GM18858 (cell line): ENCODE measurements at regions not wholly inside any gene's neighbourhood (a gene's known extent, or its start where the extent isn't known, plus 50 kb on each side); places are given as distances from the start of the nearest gene placed in this dataset.

Experiments
- ATAC-seq: cut with Tn5 transposase; IDR thresholded peaks from one replicate; pipeline ENCODE4 v1.9.1; 2021; ENCODE audit not compliant: unreplicated experiment

DNA sequence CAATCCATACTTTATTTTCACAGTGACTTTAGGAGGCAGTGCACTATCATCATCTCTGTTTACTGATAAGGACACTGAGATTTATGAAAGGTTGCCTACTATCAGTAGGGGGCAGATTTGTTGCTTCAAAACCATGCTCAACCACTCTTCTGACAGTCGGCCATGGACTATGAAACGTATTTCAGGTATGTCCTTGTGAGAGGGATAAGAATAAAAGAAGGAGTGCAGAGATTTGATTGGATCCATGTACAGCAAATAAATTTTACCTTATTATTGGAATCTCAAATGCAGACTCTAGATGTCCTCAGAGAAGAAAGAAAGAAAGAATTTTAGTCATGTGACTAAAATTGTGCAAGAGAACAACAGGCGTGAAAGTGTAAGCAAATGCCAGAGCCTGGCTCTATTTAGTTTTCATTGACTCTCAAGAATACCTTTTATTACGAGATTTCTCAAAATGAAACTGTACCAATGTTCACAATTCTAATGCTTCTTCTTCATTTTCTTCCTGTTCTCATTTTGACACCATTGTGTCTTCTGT lies 296.6 kb upstream of the RASA1 start:
- peak; percentile 57 for ATAC-seq

- no peak for ATAC-seq
Measured at GRCh38 chr5:86974955-86975354, 292.7 kb upstream of the RASA1 start.

DNA sequence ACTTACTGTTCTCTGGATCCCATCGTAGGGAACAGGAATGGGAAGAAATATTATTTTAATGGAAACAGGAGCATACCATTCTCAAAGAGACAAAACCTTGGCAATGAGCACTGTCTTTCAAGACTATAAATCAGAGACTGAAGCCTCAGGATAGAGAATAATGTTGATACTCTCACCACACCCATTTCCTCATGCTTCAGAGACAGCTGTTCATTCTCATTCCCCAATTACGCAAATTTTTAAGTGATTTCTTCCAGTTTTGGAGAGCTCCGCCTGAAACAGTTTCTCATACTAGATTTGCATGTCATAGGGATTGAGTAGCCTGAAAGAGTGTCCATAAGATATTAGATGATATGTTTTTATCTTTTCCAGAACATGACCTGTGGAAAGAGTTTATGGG lies 290.5 kb upstream of the RASA1 start:
- ATAC-seq, result no peak

GRCh38 chr5:86977808-86978207 lies 289.9 kb upstream of the RASA1 start:
- ATAC-seq, result no peak

DNA sequence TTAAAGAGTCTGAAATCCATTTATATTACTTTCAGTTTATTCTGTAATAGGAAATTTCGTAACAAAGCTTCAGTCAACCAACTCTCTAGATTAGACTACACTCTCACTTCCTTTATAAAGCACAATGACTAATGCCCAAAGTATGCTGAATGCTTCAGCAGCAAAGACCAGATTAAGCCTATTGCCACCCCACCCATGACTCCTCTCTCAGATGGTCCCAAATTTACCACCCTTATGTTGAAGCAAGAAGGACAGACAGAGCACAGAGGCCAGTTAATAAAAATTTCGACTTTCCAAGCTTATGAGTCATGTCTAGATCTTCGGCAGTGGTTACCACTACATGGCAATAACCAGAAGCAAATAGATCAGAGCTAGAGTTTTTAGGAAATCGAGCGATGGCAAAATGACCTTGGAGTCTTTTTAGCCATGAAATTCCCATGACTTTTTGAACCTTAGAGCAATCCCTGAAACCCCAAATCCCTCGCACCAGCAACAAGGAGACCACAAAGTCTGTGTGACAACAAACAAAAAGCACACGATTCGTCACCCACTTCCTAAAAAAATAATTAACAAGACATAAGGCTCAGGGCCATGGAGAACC lies 287.8 kb upstream of the RASA1 start:
- peak; percentile 67 for ATAC-seq

- ATAC-seq, result no peak
Measured at GRCh38 chr5:86981898-86982297, 285.8 kb upstream of the RASA1 start.

DNA sequence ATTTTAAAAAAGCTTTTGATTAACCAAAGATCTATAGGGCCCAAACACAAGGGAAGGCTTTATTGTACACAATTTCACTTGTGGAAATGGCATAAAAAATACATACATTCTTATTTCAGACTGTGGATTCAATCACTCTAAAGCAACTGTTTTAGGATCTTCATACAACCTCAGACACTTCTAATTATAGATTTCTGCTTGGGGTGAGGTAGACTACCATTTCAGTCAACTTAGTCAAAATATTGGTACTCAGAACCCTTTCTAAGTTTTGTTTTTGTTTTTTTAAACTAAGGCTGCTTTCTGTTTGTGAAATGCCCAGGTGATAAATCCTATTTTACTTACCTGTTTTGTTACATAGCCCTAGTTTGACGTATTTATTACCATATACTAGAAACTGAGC lies 284.5 kb upstream of the RASA1 start:
- ATAC-seq, result no peak

DNA sequence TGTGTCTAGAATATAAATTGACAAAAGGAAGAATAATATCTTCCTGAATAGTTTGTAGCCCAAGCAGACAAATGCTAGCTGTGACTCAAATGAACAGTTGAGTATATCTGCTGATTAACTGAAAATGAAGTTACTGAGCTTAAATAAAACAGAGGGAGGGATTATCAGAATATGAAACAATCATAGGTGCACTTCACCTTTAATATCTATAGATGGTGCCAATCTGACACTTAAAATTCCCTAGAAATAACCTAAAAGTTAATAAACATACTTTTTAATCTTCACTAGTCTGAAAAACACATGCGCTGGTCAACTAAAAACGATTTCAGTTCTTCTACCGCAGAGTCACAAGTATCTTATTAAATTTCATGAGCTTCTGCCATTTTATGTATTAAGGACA lies 280.8 kb upstream of the RASA1 start:
- no peak for ATAC-seq

GRCh38 chr5:86997516-86997915 lies 270.2 kb upstream of the RASA1 start:
- no peak for ATAC-seq

GRCh38 chr5:86999951-87000350 lies 267.7 kb upstream of the RASA1 start:
- ATAC-seq, result no peak

- no peak for ATAC-seq
Measured at GRCh38 chr5:87002485-87002884, 265.2 kb upstream of the RASA1 start.

DNA sequence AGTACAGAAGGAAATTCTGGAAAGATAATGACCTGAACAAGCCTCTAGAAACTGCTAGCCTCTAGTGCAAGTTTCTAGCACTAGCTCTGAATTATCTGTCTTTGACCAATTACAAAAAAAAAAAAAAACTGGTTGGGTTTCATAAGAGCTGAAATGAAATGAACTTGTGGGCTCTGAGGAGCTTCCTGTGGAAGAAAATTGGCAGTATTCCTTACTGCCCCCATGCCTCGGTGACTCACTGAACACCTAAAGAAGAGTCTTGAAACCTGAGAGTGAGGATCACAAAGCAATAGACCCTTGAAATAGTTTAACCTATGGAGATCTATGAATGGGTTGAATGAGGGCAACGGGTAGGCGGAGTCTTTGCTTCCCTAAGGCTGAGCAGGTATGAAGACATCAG lies 263.6 kb upstream of the RASA1 start:
- no peak for ATAC-seq

- ATAC-seq, result no peak
Measured at GRCh38 chr5:87007737-87008136, 259.9 kb upstream of the RASA1 start.

DNA sequence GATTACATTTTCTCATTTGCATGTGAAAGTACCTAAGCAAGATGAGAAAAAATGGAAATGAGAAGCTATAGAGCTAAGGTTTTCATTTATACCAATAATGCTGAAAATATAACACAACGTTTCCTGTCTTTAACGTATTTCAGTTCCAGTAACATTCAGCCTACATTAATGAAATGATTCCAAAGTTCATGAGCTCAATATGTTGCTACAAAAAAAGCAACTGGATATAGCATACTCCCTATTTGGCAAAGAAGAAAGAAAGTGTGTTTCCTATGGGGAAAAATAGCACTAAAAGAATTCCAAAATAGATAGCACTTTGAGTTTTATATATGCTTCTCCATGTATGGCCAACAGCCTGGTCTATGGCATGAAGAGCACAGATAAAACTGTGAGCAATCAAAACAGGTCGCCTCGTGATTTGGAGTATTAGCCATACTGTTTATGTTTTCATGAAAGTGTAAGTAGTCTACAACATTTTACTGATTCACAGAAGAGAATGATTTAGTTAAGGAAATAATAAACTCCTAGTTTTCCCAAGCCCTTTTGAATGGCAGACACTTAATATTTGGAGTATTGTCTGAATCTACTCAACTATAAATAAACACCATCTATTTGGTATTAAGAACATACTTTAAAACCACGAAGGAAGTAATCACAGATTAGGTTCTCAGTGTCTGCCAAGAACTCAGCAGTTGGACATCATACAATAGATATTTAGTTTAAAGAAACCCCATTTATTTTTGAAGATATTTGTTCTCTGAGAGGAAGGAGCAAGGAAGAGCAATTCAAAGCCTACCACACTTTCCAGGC lies 258.7 kb upstream of the RASA1 start:
- ATAC-seq, result no peak

GRCh38 chr5:87010736-87011135 lies 256.9 kb upstream of the RASA1 start:
- ATAC-seq, result no peak

DNA sequence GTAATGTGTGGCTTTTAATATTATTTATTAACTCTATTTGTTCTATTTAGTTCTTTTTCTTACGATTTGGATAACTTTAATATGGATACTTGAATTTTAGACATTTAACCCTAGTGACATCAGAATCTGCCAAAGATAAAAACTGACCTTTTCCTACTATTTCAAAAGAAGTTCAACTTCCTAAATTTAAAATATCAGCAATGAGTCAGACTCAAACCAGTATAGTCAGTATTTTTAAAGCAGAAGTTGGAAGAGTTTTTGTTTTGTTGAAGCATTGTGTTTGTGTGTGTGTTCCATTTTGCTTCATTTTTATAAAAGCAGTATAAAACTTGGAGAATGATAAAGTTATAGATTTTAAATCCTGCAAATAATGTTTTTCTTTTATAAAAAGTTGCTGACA lies 251.8 kb upstream of the RASA1 start:
- ATAC-seq, result no peak

- ATAC-seq, result peak; percentile 94
Measured at GRCh38 chr5:87020099-87020934, 247.4 kb upstream of the RASA1 start.

- no peak for ATAC-seq
Measured at GRCh38 chr5:87022415-87022814, 245.3 kb upstream of the RASA1 start.

- ATAC-seq, result no peak
Measured at GRCh38 chr5:87027570-87027969, 240.1 kb upstream of the RASA1 start.

DNA sequence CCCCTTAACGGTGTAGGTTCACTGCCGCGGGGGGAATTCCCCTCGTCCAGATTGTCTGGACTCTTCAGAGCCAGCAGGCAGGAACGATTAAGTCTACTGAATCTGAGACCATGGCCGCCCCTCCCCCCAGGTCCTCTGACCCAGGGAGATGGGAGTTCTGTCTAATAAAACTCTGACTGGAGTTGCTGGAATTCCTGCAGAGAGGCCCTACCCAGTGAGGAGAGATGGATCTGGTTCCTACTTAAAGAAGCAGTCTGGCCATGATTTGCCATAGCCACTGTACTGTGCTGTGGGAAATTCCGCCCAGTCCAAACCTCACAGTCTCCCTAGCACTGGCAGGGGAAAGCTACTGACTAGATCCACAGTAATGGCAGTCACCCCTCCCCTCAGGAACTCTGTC lies 237.7 kb upstream of the RASA1 start:
- no peak for ATAC-seq

DNA sequence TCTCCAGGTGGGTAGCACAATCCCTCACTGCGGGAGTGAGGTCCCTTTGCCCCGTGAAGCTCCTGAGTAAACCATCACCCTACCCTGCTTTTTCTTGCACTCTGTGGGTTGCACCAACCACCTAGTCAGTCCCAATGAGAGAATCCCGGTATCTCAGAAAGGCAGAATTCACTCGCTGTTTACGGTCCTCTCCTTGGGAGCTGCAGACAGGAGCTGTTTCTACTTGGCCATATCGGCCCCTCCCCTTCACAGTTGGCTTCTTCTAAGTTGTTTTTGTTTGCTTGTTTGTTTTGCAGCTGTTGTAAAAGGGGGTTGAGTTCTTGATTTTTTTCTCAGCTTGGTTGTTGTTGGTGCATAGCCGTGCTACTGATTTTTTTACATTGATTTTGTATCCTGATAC lies 237.0 kb upstream of the RASA1 start:
- ATAC-seq, result no peak

DNA sequence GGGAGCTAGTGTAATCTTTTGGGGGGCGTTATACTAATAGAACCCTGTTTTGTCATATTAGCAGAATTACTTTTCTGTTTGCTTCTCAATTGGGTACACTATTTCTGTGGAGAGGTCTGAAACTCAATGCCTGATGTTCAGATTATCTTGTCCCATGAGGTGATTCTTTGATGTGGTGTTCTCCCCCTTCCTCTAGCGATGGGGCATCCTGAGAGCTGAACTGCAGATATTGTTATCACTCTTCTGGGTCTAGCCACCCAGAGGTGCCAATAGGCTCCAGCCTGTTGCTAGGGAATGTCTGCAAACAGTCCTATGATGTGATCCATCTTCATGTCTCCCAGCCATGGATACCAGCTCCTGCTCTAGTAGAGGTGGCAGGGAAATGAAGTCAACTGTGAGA lies 233.1 kb upstream of the RASA1 start:
- no peak for ATAC-seq
